Ramos (cell line): ENCODE measurements at regions not wholly inside any gene's neighbourhood (a gene's known extent, or its start where the extent isn't known, plus 50 kb on each side); places are given as distances from the start of the nearest gene placed in this dataset.
"Not testable (repeated sequence)": the region's sequence is repeated elsewhere in the genome, so short reads cannot be mapped to it uniquely, and the experiment has no call there.

Experiments
- in situ Hi-C: fragments of 300-500 bp; cut with MboI; formaldehyde crosslinking; loops from one replicate; pipeline ENCODE4 v1.14.3; 2022; ENCODE audit warnings: low sequenced_read_pairs; ENCODE audit not compliant: unreplicated experiment

- in situ Hi-C loops, result no loop called here
These were observed 52.5 kb upstream of the NBL1 start for GRCh38 chr1:19591482-19592091.

GRCh38 chr1:19585507-19585906 lies 58.6 kb upstream of the NBL1 start:
- in situ Hi-C loops, result no loop called here

GRCh38 chr1:19582318-19582717 lies 61.8 kb upstream of the NBL1 start:
- in situ Hi-C loops, result loop anchor here (5.0 kb wide), 1 partner anchor 240 kb away; no protein-coding TSS in a partner anchor

GRCh38 chr1:19581381-19581780 lies 62.7 kb upstream of the NBL1 start:
- in situ Hi-C loops, result loop anchor here (5.0 kb wide), 1 partner anchor 239 kb away; no protein-coding TSS in a partner anchor

DNA sequence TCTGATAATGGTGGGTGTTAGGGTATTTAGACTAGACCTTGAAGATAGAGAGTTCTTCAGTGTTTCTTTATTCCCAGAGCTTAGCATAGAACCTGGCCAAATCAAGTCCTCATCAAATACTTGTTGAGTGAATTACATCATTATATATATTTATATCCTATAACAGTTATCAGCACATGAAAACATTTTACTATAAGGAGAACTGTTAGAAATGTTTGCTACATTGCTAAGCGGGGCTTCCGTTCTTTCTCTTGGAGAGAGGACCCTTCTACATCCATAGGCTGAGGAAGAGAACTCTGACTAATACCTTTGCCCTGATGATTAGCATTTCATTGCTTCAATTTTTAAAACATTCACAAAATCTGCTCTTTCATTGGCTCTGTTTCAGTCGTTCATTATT lies 66.5 kb upstream of the NBL1 start:
- in situ Hi-C loops, result loop anchor here (10.0 kb wide), 1 partner anchor 213 kb away; no protein-coding TSS in a partner anchor

DNA sequence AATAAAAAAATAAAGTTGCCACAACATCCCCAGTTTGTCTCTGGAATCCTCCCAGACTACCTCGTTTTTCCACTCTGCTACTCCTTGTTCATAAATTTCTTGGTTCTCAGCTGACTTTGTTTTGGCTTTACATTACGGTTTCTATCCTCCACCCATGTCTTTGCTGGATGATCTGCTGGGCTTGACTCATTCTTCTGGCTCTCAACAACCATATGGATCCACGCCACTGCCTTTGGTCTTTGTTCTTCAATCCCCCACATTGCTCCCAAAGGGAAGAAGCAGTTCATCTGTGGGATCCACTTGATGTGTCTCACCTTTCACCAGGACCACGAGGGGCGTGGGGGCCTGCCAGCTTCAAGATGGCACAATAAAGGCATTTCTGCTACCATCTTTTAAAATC lies 67.1 kb upstream of the NBL1 start:
- in situ Hi-C loops, result loop anchor here (10.0 kb wide), 1 partner anchor 212 kb away; no protein-coding TSS in a partner anchor

DNA sequence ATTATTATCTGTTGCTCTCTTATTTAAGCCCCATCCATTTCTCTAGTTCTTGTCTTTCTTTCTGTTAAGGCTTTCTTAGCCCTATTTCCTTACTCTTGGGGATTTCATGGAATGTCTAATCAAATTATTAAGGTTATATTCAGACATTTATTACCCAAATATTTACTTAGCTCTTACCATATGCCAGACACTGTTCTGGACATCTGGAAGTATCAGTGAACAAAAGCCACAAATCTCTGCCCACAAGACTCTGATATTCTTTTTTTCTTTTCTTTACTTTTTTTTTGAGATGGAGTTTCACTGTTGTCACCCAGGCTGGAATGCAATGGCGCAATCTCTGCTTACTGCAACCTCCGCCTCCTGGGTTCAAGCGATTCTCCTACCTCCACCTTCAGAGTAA lies 74.3 kb upstream of the NBL1 start:
- in situ Hi-C loops, result loop anchor here (10.0 kb wide), 1 partner anchor 205 kb away; no protein-coding TSS in a partner anchor

DNA sequence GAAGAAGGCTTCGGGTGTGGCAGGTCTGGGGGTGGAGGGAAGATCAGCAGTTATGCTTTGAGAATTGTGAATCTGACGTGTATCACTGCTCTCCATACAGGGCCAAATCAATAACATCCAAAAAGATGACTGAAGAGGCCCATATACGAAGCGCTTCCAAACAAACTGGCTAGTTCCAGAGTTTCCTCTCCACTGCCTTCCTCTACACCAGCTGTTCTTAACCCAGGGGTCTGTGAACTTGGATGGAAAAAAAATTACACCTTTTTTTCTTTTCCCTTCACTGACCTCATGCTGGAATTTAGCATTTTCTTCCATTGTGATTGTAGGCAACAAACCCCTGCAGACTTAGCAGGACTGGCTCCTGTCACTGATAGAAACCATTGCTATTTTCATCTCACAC lies 77.1 kb upstream of the NBL1 start:
- in situ Hi-C loops, result no loop called here

DNA sequence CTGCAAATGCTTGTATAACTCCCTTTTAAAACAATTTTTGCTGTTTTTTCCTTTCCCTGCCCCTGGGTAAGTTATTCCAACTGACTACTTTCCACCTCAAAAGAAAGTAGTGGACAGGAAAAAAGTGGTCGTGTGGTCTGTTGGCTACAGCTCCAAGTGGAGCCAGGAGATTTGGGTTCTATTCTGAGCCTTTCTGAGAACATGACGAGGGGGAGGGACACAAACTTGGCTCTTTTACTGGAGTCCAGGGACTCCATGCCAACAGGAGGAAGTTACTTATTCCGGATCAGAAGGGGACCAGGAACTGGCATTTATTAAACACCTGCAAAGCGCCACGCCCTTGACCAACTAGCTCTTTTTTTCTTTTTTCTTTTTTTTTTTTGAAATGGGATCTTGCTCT lies 79.0 kb upstream of the CAPZB start:
- in situ Hi-C loops, result no loop called here

DNA sequence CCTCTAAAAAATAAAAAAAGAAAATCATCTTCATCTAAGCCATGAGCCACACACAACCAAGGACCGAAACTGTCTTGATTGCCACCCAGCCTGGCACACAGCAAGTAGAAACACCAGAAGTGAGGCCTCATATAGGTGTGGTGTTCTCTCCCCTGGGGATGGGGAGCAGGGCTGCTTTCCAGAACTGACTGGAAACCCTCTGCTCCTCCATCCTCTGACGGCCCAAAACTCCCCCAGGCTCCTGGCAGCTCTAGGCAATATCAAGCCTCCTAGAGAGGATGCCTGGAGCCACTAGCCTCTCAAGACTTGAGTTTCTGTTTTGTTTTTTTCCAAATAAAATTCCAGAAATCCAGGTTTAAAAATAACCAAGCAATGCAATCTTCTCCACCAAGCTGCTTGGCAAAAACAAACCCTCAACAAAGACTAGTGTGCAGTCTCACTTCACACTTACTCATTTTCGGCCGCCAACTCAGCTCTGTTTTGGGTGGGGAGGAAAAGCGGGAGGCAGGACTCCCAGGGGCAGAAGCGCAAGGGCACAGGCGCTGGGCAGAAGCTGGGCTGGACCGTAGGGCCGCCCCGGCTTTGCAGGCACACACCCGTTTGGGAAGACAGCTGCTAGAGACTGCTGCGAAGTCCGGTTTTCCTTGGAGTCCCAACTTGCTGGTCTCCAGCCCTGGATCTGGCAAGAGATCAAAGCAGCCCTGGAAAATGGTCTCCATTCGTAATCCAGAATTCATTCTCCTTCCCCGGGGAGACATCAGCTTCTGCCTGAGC lies 78.2 kb upstream of the CAPZB start:
- in situ Hi-C loops, result no loop called here

DNA sequence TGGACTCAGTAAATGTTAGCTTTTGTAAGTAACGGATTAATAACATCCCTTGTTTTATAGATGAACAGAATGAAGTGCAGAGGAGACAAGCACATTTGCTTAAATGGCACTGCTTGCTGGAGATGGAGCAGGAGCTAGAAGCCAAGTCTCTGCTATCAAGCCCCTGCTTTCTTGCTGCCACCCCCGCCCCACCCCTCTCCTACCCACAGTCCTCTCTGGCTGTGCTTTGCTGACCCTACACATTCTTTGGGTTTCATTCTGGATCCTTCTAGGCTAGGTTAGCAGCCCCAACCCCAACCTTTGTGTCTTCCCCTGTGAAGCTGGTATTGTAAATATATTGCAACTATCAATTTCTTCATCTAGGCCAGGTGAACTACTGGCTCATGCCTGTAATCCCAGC lies 77.5 kb upstream of the CAPZB start:
- in situ Hi-C loops, result no loop called here

DNA sequence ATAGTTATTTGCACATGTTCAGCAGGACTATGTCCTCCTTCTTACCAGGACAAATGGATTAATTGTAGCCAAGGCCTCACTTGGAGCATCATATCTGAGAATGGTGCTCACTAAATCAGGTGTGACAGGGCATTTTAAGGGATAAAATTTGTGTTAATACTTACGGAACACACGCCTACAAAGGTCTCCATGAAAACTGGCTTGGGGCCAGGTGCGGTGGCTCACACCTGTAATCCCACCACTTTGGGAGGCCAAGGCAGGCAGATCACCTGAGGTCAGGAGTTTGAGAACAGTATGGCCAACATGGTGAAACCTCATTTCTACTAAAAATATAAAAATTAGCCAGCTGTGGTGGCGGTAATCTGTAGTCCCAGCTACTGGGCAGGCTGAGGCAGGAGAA lies 75.1 kb upstream of the CAPZB start:
- in situ Hi-C loops, result no loop called here

GRCh38 chr1:19559641-19560040 lies 74.3 kb upstream of the CAPZB start:
- in situ Hi-C loops, result no loop called here

GRCh38 chr1:19557609-19558051 lies 72.3 kb upstream of the CAPZB start:
- in situ Hi-C loops, result no loop called here

GRCh38 chr1:19554090-19554489 lies 68.8 kb upstream of the CAPZB start:
- in situ Hi-C loops, result no loop called here

- in situ Hi-C loops, result no loop called here
These were observed 67.1 kb upstream of the CAPZB start for GRCh38 chr1:19552291-19553010.

- in situ Hi-C loops, result not testable (repeated sequence)
These were observed 66.5 kb upstream of the CAPZB start for GRCh38 chr1:19551837-19552236.

- in situ Hi-C loops, result not testable (repeated sequence)
These were observed 65.1 kb upstream of the CAPZB start for GRCh38 chr1:19550437-19550836.

- in situ Hi-C loops, result no loop called here
These were observed 62.5 kb upstream of the CAPZB start for GRCh38 chr1:19547814-19548213.

GRCh38 chr1:19536519-19536918 lies 51.2 kb upstream of the CAPZB start:
- in situ Hi-C loops, result no loop called here

DNA sequence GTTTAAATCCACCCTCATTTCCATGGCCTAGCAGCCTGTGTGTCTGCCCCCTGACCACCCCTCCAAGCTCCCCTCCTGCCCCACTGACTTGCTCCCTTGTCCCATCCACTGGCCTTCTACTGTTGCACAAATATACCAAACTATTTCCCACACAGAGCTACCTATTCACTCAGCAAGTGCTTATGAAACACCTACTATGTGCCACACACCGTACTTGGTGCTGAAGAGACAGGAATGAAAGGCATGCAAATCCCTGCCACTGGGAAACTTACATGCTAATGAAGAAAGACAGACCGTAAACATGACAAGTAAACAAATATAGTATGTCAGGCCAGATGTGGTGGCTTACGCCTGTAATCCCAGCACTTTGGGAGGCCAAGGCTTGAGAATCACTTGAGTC lies 49.9 kb upstream of the CAPZB start:
- in situ Hi-C loops, result no loop called here
